ENCODE measurements at regions not wholly inside any gene's neighbourhood (a gene's known extent, or its start where the extent isn't known, plus 50 kb on each side); places are given as distances from the start of the nearest gene placed in this dataset.

DNA sequence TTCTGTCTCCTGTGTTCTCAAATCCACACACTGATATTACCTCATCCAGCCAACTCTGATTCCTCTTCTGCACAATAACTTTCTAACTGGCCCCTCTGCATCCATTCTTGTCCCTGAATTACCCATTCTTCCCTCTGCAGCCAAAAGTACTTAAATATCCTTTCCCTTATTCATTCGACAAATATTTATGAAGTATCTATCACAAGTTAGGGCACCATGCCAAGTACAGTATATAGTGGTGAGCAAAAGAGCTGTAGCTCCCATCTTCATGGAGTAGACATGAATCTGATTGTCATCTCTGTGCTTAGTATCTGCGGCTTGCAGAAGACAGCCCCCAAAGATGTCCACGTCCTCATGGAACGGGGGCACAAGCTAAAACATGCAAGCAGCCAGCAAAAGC lies 316.8 kb downstream of the SETD4 start:
- H3K27me3 ChIP-seq = peaks cover 0 to 21% (median 0%) of the 10 kb centered on the region in 7 donors
- TF ChIP-seq, protein P1, sequence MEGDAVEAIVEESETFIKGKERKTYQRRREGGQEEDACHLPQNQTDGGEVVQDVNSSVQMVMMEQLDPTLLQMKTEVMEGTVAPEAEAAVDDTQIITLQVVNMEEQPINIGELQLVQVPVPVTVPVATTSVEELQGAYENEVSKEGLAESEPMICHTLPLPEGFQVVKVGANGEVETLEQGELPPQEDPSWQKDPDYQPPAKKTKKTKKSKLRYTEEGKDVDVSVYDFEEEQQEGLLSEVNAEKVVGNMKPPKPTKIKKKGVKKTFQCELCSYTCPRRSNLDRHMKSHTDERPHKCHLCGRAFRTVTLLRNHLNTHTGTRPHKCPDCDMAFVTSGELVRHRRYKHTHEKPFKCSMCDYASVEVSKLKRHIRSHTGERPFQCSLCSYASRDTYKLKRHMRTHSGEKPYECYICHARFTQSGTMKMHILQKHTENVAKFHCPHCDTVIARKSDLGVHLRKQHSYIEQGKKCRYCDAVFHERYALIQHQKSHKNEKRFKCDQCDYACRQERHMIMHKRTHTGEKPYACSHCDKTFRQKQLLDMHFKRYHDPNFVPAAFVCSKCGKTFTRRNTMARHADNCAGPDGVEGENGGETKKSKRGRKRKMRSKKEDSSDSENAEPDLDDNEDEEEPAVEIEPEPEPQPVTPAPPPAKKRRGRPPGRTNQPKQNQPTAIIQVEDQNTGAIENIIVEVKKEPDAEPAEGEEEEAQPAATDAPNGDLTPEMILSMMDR (IDR thresholded peaks at IDR 0.05) = no peak
- H3K27ac ChIP-seq = no peak overlapping the region
- DNase-seq (no peak), ATAC-seq (no peak)
- H3K9me3 ChIP-seq = peaks cover 0 to 13% (median 0%) of the 10 kb centered on the region in 11 donors
- H3K4me3 ChIP-seq = no peak overlapping the region
- peaks cover 0 to 6% (median 0%) of the 10 kb centered on the region in 9 donors for H3K4me1 ChIP-seq
- H3K36me3 ChIP-seq = no peaks in the 10 kb centered on the region
- 80 to 81% methylated on average over 4 of the region's 4 CpGs for WGBS, 2 donors
- intact Hi-C loops (cut with DNase I) = no loop called here

DNA sequence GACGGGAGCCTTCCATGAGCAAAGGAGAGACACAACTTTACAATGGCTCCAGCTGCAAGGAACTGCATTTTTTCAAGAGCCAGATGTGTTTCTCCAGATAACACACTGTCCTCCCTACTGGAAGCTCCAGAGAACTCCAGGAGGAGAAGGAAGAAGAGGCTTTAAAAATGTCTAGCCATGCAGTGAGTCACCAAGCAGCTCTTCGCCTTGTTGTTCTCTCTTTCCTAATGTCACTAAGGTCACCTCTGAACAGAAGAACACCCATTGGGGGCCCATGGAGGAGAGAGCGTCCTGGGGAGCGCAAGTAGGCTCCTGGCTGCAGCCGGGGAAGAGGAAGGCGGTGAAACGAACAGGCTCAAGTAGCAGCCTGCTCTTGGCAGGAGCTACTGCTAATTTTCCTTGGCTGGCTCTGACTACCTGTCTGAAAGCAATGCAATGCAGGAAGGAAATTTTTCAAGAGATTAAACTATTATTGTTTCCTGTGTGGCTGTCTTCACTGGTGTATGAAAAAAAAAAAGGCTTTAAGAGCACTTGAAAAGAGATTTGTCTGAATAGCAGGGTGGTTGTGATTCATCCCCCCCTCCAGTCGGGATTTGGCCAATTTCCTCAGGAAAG lies 321.9 kb downstream of the SETD4 start:
- Histone ChIP-seq H3K36me3 (no peaks in the 10 kb centered on the region), H3K4me1 (peaks cover 0 to 11% (median 0%) of the 10 kb centered on the region in 9 donors), H3K27ac (peak overlapping the region in 8 of 10 donors; percentile 25 to 86 (median 44)), H3K27me3 (peaks cover 0 to 11% (median 0%) of the 10 kb centered on the region in 7 donors), H3K9me3 (peaks cover 0 to 21% (median 0%) of the 10 kb centered on the region in 11 donors), H3K4me3 (no peak overlapping the region)
- intact Hi-C loops (cut with DNase I) = no loop called here
- TF ChIP-seq, protein P1 (IDR thresholded peaks at IDR 0.05) = no peak
- 41 to 50% methylated on average over 8 of the region's 8 CpGs for WGBS, 2 donors
- ATAC-seq (peak in 7 of 8 donors; percentile 13 to 82 (median 56)), DNase-seq (peak; percentile 5 to 16)

DNA sequence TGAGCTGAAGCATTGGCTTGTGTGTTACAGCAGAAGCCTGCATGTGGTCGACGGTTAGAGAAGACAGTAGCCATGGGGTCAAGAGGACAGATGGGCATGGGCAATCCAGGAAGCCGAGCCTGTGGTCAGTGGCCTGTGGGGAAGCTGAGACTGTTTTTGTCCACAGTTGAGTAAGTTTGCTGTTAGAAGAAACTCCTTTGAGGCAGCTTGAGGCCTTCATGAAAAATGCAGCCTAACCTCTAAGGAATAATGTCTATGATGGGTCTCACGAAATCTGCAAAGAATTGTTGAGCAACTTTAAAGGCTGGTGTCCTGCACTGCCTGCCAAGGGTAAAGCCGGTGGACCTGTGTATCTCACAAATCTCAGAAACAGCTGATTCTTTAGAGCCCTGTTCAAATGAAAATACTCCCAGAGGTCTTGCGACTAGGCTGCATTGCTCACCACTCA lies 322.4 kb downstream of the SETD4 start:
- Histone ChIP-seq H3K36me3 (no peaks in the 10 kb centered on the region), H3K27me3 (peaks cover 0 to 9% (median 0%) of the 10 kb centered on the region in 7 donors), H3K4me1 (peaks cover 0 to 11% (median 0%) of the 10 kb centered on the region in 9 donors), H3K9me3 (peaks cover 0 to 21% (median 0%) of the 10 kb centered on the region in 11 donors), H3K27ac (peak overlapping the region in 7 of 10 donors; percentile 17 to 86 (median 40)), H3K4me3 (no peak overlapping the region)
- TF ChIP-seq, protein P1 (IDR thresholded peaks at IDR 0.05) = no peak
- 55 to 67% methylated on average over 6 of the region's 6 CpGs for WGBS, 2 donors
- ATAC-seq = peak in 6 of 8 donors; percentile 56 to 83 (median 72)
- DNase-seq = peak; percentile 13 to 17
- intact Hi-C loops (cut with DNase I) = no loop called here

DNA sequence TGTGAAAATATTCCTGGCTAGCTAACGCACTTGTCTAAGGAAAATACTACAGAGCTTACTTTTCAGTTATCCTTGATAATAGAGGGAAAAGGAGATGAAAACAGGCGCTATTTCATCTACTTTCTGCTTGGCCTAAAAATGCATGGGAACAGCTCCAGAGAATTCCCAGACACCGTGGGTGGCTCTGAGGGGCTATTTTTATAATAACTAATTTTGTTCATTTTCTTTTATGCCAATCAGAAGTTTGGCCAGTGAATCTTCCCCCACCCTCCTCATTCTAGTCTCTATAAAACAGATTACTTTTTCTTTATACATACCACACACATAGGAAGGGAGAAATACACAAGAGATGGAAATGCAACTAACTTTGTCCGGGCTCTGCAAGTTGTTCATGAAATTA lies 322.9 kb downstream of the SETD4 start:
- intact Hi-C loops (cut with DNase I) = no loop called here
- H3K27me3 ChIP-seq = peaks cover 0 to 4% (median 0%) of the 10 kb centered on the region in 7 donors
- peak in 4 of 8 donors; percentile 14 to 61 (median 36) for ATAC-seq
- H3K4me3 ChIP-seq = no peak overlapping the region
- peak overlapping the region in 7 of 10 donors; percentile 17 to 86 (median 40) for H3K27ac ChIP-seq
- H3K9me3 ChIP-seq = peaks cover 0 to 21% (median 0%) of the 10 kb centered on the region in 11 donors
- no peak for DNase-seq
- peaks cover 0 to 11% (median 0%) of the 10 kb centered on the region in 9 donors for H3K4me1 ChIP-seq
- TF ChIP-seq, protein P1 (IDR thresholded peaks at IDR 0.05) = no peak
- no peaks in the 10 kb centered on the region for H3K36me3 ChIP-seq
- WGBS, 2 donors = 64 to 66% methylated on average over 4 of the region's 4 CpGs

Measured in heart right ventricle (tissue), 16 donors.